HepG2 (cell line): ENCODE measurements at regions not wholly inside any gene's neighbourhood (a gene's known extent, or its start where the extent isn't known, plus 50 kb on each side); places are given as distances from the start of the nearest gene placed in this dataset.

Experiments
- ATAC-seq: fragments of 200-7000 bp; cut with Tn5 transposase; 3 replicates; pipeline ENCODE4 v1.9.1; 2020; ENCODE audit warnings: mild to moderate bottlenecking, moderate library complexity
- BruUV-seq: library from RNA; stranded (reverse); fragments of 400-500 nt; replicated peaks from 2 replicates; lab custom pipeline; 2021; lab: Mats Ljungman, UMichigan
- CTCF ChIA-PET: fragments of 300-600 bp; formaldehyde crosslinking; extraction: SDS; loops from one replicate; lab custom pipeline; 2021; ENCODE audit warnings: low total read pairs, inconsistent platforms, low intra/inter-chr PET ratio; lab: Yijun Ruan, JAX
- POLR2A ChIA-PET: fragments of 350-600 bp; sonication (Branson Sonifier 250); formaldehyde crosslinking; loops from one replicate; lab custom pipeline; 2020; ENCODE audit warnings: antibody characterized with exemption, inconsistent platforms; lab: Yijun Ruan, JAX
- DNase-seq: peaks from one replicate; pipeline ENCODE4 v3.0.0-alpha.2; 2015; ENCODE audit warnings: low spot score
- FAIRE-seq: peaks from 3 replicates; lab custom pipeline; 2011; peaks lifted over from hg19 to GRCh38; lab: Jason Lieb, UNC
- H2AFZ ChIP-seq: one replicate; pipeline ENCODE4 v1.6.1; 2011; ENCODE audit warnings: low read length, inconsistent platforms
- H3K27ac ChIP-seq: fragments of 300-600 bp; 3 replicates; pipeline ENCODE4 v1.8.0; 2011; ENCODE audit warnings: mixed run types, mild to moderate bottlenecking, mixed read lengths, low read length, inconsistent platforms; ENCODE audit not compliant: insufficient read depth; ENCODE audit errors: extremely low read length
- H3K27me3 ChIP-seq, 2 experiments: fragments of 200-600 bp in 1 of 2; 2 replicates in 1 of 2; 3 replicates in 1 of 2; pipeline versions ENCODE4 v1.6.0 to v1.8.0; 2011; ENCODE audit warnings: low read length in 2 of 2, mild to moderate bottlenecking in 2 of 2, moderate library complexity in 2 of 2, inconsistent platforms in 1 of 2; ENCODE audit not compliant: insufficient read depth in 2 of 2, control insufficient read depth in 1 of 2
- H3K36me3 ChIP-seq, 2 experiments: fragments of 200-600 bp in 1 of 2; replicated peaks in 1 of 2; 2 replicates in 1 of 2; 3 replicates in 1 of 2; pipeline versions ENCODE4 v1.5.1 to v1.8.0; 2011; ENCODE audit warnings: low read length in 2 of 2, inconsistent platforms in 1 of 2; ENCODE audit not compliant: insufficient read depth in 2 of 2, control insufficient read depth in 1 of 2
- H3K4me1 ChIP-seq: 2 replicates; pipeline ENCODE4 v1.5.1; 2012; ENCODE audit warnings: low read length, inconsistent platforms; ENCODE audit not compliant: insufficient read depth
- H3K4me2 ChIP-seq: 2 replicates; pipeline ENCODE4 v1.6.0; 2011; ENCODE audit warnings: low read depth, low read length, inconsistent platforms
- H3K4me3 ChIP-seq, 3 experiments: fragments of 200-600 bp in 1 of 3; sonication (generic), shearing (Covaris generic) in 1 of 3; replicated peaks in 1 of 3; 2 replicates each; pipeline ENCODE4 v1.5.1; 2011 to 2016; ENCODE audit warnings: low read length in 3 of 3, inconsistent platforms in 2 of 3, low read depth in 2 of 3, mild to moderate bottlenecking in 2 of 3, control low read depth in 1 of 3, mixed read lengths in 1 of 3; ENCODE audit not compliant: insufficient read depth in 1 of 3
- H3K79me2 ChIP-seq: one replicate; pipeline ENCODE4 v1.6.1; 2011; ENCODE audit warnings: low read length, inconsistent platforms; ENCODE audit not compliant: insufficient read depth
- H3K9ac ChIP-seq: 2 replicates; pipeline ENCODE4 v1.6.0; 2011; ENCODE audit warnings: mild to moderate bottlenecking, low read depth, low read length, inconsistent platforms; ENCODE audit not compliant: insufficient read depth
- H3K9me3 ChIP-seq: 2 replicates; pipeline ENCODE4 v1.5.1; 2012; ENCODE audit warnings: mild to moderate bottlenecking, low read length
- H4K20me1 ChIP-seq: 2 replicates; pipeline ENCODE4 v1.6.0; 2011; ENCODE audit warnings: inconsistent platforms, mild to moderate bottlenecking, low read length, moderate library complexity; ENCODE audit not compliant: insufficient read depth
- DRAP1 ChIP-seq: IDR thresholded peaks from 2 replicates; pipeline ENCODE4 v1.6.1; 2016; ENCODE audit warnings: missing genetic modification reagents, missing compliant biosample characterization
- EEA1 ChIP-seq: sonication (generic); formaldehyde crosslinking; IDR thresholded peaks from 2 replicates; pipeline ENCODE4 v1.5.1; 2020; ENCODE audit warnings: mild to moderate bottlenecking, missing genetic modification reagents, borderline replicate concordance
- GATA4 ChIP-seq: sonication (generic); IDR thresholded peaks from 2 replicates; pipeline ENCODE4 v1.6.1; 2016; ENCODE audit warnings: antibody characterized with exemption, low read depth, borderline replicate concordance
- HNF4G ChIP-seq, 2 experiments: sonication (generic) in 1 of 2; formaldehyde crosslinking in 1 of 2; IDR thresholded peaks; 2 replicates each; pipeline versions ENCODE4 v1.4.0 to v1.6.1; 2011 to 2020; ENCODE audit warnings: borderline replicate concordance in 2 of 2, low read depth in 2 of 2, mild to moderate bottlenecking in 2 of 2, low read length in 1 of 2, missing genetic modification reagents in 1 of 2, moderate library complexity in 1 of 2
- HOXA9 ChIP-seq: sonication (generic); formaldehyde crosslinking; IDR thresholded peaks from 2 replicates; pipeline ENCODE4 v1.8.1; 2022; ENCODE audit warnings: missing genetic modification reagents, mild to moderate bottlenecking, moderate library complexity, borderline replicate concordance
- IKZF4 ChIP-seq: sonication (generic); formaldehyde crosslinking; IDR thresholded peaks from 2 replicates; pipeline ENCODE4 v1.5.1; 2020; ENCODE audit warnings: borderline replicate concordance, mild to moderate bottlenecking, low read depth, missing genetic modification reagents; ENCODE audit errors: not compliant biosample characterization
- MATR3 ChIP-seq: sonication (generic); formaldehyde crosslinking; IDR thresholded peaks from 2 replicates; pipeline ENCODE4 v1.4.0; 2020; ENCODE audit warnings: missing genetic modification reagents
- ONECUT2 ChIP-seq: sonication (generic); formaldehyde crosslinking; IDR thresholded peaks from 2 replicates; pipeline ENCODE4 v1.4.0; 2020; ENCODE audit warnings: missing genetic modification reagents
- PRMT3 ChIP-seq: sonication (generic); formaldehyde crosslinking; IDR thresholded peaks from 2 replicates; pipeline ENCODE4 v1.8.1; 2022; ENCODE audit warnings: low read depth, mild to moderate bottlenecking, moderate library complexity, missing genetic modification reagents, borderline replicate concordance
- RARA ChIP-seq: IDR thresholded peaks from 2 replicates; pipeline ENCODE4 v1.6.1; 2016; ENCODE audit warnings: missing genetic modification reagents, missing compliant biosample characterization
- RBM39 ChIP-seq: fragments of 200-400 bp; formaldehyde crosslinking; IDR thresholded peaks from one replicate; pipeline ENCODE4 v1.6.1; 2018; ENCODE audit warnings: antibody characterized with exemption, mild to moderate bottlenecking, low read depth, low read length; ENCODE audit not compliant: poor library complexity, severe bottlenecking
- ZFP91 ChIP-seq: sonication (generic); formaldehyde crosslinking; IDR thresholded peaks from 2 replicates; pipeline ENCODE4 v1.9.0; 2022; ENCODE audit warnings: missing genetic modification reagents, mild to moderate bottlenecking, borderline replicate concordance
- ZNF10 ChIP-seq: sonication (generic); formaldehyde crosslinking; IDR thresholded peaks from 2 replicates; pipeline ENCODE4 v1.4.0; 2020; ENCODE audit warnings: mild to moderate bottlenecking, low read depth, missing genetic modification reagents, borderline replicate concordance
- ZNF205 ChIP-seq: IDR thresholded peaks from 2 replicates; pipeline ENCODE4 v1.6.1; 2018; ENCODE audit warnings: missing biosample characterization, missing genetic modification reagents
- ZNF577 ChIP-seq: sonication (generic); formaldehyde crosslinking; IDR thresholded peaks from 2 replicates; pipeline ENCODE4 v1.4.0; 2020; ENCODE audit warnings: mild to moderate bottlenecking, low read depth, missing genetic modification reagents, borderline replicate concordance
- ZSCAN31 ChIP-seq: sonication (generic); formaldehyde crosslinking; IDR thresholded peaks from 2 replicates; pipeline ENCODE4 v1.5.0; 2020; ENCODE audit warnings: low read depth, mild to moderate bottlenecking, missing genetic modification reagents
- WGBS: methylation state at CpG from one replicate; pipeline ENCODE4 v1.1.6; 2017; ENCODE audit warnings: low lambda C conversion rate; 5-methylcytosine and 5-hydroxymethylcytosine counted together
- in situ Hi-C: cut with HindIII; loops from 2 replicates; pipeline ENCODE4 v1.10.0; 2017; ENCODE audit warnings: low pct_unique_long_range_greater_than_20kb; ENCODE audit not compliant: extremely low pct_ligation_motif_present
- intact Hi-C: fragments of 100-400 bp; cut with micrococcal nuclease; formaldehyde crosslinking; loops from one replicate; pipeline ENCODE4 v1.10.0; 2022; ENCODE audit not compliant: unreplicated experiment
- TF ChIP-seq, protein P1 (sequence below), 2 experiments: sonication (generic) in 1 of 2; formaldehyde crosslinking in 1 of 2; IDR thresholded peaks; 2 replicates each; pipeline versions ENCODE4 v1.5.1 to v1.6.1; 2011 to 2020; ENCODE audit warnings: borderline replicate concordance in 1 of 2, low read depth in 1 of 2, low read length in 1 of 2, mild to moderate bottlenecking in 1 of 2, missing genetic modification reagents in 1 of 2, moderate library complexity in 1 of 2
- TF ChIP-seq, protein P2 (sequence below): sonication (generic); formaldehyde crosslinking; IDR thresholded peaks from 2 replicates; pipeline ENCODE4 v1.8.0; 2022; ENCODE audit warnings: mild to moderate bottlenecking, missing genetic modification reagents, moderate library complexity

GRCh38 chr13:22700246-22700887, 480.4 kb upstream of the SGCG start:
- Histone ChIP-seq H3K9me3 (no peaks in the 10 kb centered on the region), H3K4me3 (no peak overlapping the region), H4K20me1 (no peaks in the 10 kb centered on the region), H2AFZ (no peak overlapping the region), H3K36me3 (no peaks in the 10 kb centered on the region), H3K4me2 (no peak overlapping the region), H3K27ac (no peak overlapping the region), H3K9ac (no peak overlapping the region), H3K4me1 (no peaks in the 10 kb centered on the region), H3K79me2 (no peaks in the 10 kb centered on the region), H3K27me3 (peaks cover 0 to 2% of the 10 kb centered on the region in 2 experiments; a peak in 1 of 5 replicates)
- ChIA-PET CTCF (no interaction called here), POLR2A (no interaction called here)
- BruUV-seq = no TSS peak
- WGBS = 57% methylated on average over 6 of the region's 6 CpGs
- ATAC-seq (no peak), DNase-seq (no peak), FAIRE-seq (no peak)
- intact Hi-C loops (no loop called here), in situ Hi-C loops (no loop called here)
- no peak for TF ChIP-seq ONECUT2 (CRISPR knock-in tag)
- TF ChIP-seq IKZF4 (CRISPR knock-in tag) = no peak
- TF ChIP-seq ZSCAN31 (CRISPR knock-in tag) = no peak
- no peak for TF ChIP-seq HNF4G (IDR thresholded peaks at IDR 0.05; ENCODE audit: borderline replicate concordance, low read depth, low read length)
- no peak for TF ChIP-seq HNF4G (CRISPR knock-in tag; IDR thresholded peaks at IDR 0.05; ENCODE audit: borderline replicate concordance, low read depth)
- TF ChIP-seq ZNF10 (CRISPR knock-in tag) = no peak
- TF ChIP-seq HOXA9 = no peak
- TF ChIP-seq, protein P1, sequence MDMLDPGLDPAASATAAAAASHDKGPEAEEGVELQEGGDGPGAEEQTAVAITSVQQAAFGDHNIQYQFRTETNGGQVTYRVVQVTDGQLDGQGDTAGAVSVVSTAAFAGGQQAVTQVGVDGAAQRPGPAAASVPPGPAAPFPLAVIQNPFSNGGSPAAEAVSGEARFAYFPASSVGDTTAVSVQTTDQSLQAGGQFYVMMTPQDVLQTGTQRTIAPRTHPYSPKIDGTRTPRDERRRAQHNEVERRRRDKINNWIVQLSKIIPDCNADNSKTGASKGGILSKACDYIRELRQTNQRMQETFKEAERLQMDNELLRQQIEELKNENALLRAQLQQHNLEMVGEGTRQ (IDR thresholded peaks at IDR 0.05; ENCODE audit: low read depth, low read length) = no peak
- TF ChIP-seq, protein P1 (CRISPR knock-in tag; IDR thresholded peaks at IDR 0.05; ENCODE audit: borderline replicate concordance) = no peak
- no peak for TF ChIP-seq MATR3 (CRISPR knock-in tag)
- TF ChIP-seq EEA1 (CRISPR knock-in tag) = no peak
- TF ChIP-seq ZNF577 (CRISPR knock-in tag) = no peak
- TF ChIP-seq DRAP1 (CRISPR knock-in tag) = no peak
- no peak for TF ChIP-seq RARA (CRISPR knock-in tag)
- no peak for TF ChIP-seq RBM39
- TF ChIP-seq GATA4 = no peak
- TF ChIP-seq ZFP91 (CRISPR knock-in tag) = no peak
- no peak for TF ChIP-seq ZNF205
- TF ChIP-seq, protein P2, sequence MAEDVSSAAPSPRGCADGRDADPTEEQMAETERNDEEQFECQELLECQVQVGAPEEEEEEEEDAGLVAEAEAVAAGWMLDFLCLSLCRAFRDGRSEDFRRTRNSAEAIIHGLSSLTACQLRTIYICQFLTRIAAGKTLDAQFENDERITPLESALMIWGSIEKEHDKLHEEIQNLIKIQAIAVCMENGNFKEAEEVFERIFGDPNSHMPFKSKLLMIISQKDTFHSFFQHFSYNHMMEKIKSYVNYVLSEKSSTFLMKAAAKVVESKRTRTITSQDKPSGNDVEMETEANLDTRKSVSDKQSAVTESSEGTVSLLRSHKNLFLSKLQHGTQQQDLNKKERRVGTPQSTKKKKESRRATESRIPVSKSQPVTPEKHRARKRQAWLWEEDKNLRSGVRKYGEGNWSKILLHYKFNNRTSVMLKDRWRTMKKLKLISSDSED = no peak
- no peak for TF ChIP-seq PRMT3 (CRISPR knock-in tag)
